HUDEP-2 (cell line): ENCODE measurements at regions not wholly inside any gene's neighbourhood (a gene's known extent, or its start where the extent isn't known, plus 50 kb on each side); places are given as distances from the start of the nearest gene placed in this dataset.
"Not testable (repeated sequence)": the region's sequence is repeated elsewhere in the genome, so short reads cannot be mapped to it uniquely, and the experiment has no call there.

Source experiments
- DNase-seq, 76 experiments: peaks; one replicate each; lab custom pipeline; 2025; ENCODE audit not compliant: unreplicated experiment in 76 of 76; lab: John Stamatoyannopoulos, UW

DNA sequence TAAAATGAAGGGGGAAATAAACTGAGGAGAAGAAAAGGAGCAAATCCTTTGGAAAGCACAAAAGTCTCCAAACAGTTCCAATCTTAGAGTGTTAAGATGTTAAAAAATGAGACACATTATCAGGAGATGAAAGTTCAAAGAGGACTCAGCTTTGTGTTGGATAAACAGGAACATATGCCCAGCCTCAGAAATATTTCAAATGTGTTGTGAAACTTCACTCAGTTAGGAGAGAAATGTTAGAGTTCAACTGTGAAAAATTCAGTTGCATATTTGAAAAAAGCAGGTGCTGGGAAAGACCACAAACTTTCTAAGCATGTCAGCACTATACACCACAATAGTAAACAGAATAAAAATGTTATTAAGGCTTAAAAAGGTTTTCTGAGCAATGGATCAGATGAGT, 136.8 kb upstream of the PRKD1 start:
- no peak for DNase-seq

DNA sequence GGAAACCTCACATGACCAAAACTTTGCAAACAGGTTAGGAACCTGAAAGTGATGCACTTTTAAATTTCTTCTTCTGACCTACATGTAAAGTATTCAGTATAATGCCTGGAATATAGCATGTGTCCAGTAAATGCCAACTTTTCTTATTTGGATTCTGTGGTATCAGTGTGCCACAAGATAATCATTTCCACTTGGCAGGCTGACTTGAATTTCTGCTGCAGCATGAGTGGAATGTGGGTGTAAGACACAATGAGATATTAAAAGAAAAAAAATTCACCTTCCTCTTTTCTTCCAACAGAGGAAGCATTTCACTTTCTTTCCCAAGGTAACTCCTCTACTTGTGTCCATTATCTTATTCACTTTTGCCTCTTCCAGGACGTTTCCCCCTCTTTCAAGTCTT, 141.9 kb upstream of the PRKD1 start:
- no peak for DNase-seq

DNA sequence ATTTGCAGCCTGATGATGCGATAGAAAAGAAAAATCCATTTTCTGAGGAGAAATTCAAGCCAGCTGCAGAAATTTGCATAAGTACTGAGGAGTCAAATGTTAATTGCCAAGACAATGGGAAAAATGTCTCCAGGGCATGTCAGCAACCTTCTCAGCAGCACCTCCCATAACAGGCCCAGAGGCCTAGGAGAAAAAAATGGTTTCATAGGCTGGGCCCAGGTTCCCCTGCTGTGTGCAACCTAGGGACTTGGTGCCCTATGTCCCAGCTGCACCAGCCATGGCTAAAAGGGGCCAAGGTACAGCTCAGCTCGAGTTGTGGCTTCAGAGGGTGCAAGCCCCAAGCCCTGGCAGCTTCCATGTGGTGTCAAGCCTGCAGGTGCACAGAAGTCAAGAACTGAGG, 144.8 kb upstream of the PRKD1 start:
- not testable (repeated sequence) for DNase-seq

DNA sequence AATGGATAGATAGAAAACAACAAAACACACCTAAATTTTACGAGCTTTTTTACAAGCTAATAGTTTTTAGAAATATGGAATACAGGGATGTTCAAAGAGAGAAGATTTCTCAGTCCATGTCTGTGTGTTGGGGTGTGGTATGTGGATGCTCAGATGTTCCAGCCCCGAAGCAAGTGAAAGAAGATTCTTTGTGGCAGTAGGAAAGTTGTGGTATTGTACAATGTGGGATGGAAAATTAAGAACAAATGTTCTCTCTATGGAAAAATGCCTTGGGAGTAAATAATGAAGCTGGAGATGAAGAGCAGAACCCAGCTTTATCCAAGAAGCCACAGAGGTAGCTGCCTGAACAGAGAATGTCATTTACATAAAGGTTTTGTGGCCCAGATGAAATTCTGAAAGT, 150.3 kb upstream of the PRKD1 start:
- DNase-seq = no peak

DNA sequence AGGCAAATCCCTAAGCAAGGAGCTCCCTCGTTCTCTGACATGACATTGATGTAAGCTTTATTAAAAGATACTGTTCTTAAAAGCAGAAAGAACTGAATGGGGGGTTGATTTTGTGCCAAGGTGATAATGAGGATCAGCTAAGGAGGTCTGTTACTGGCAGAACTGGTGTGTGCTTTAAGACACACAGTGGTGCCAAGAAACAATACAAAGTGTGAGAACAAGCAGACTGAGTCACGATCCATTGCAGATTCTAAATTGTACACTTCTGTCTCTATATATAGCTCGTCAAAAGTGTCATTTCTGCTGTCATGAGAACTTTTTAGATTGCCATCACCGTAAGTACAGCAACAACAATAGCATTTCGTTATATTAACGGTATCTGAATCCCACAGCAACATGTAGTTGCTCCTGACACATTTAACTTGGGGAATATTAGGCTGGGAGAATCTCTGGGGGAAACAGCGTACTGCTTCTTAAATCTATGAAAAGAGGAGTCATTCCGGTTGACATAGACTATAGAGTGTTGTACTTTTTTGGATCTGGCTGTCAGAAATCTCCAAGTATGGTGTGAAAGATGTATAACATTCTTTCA, 151.3 kb upstream of the PRKD1 start:
- DNase-seq = no peak

DNA sequence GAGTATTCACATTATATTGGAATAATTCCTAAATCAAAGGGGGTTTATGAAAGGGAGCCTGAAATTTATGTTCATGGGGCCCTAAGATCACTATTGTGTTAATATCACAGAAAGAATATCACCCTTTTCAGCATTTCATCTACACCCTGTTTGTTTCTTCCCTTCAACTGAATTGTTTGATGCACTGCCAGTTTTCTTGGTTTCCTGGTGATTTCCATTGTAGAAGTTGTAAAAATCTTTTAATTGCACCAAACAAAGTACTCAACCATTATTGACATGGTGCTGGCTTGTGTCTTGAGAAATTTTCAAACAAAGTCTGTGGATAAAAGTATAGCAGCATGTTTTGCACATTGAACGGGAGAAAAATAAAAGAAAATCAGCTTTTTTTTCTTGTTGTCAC, 154.8 kb upstream of the PRKD1 start:
- DNase-seq = no peak

DNA sequence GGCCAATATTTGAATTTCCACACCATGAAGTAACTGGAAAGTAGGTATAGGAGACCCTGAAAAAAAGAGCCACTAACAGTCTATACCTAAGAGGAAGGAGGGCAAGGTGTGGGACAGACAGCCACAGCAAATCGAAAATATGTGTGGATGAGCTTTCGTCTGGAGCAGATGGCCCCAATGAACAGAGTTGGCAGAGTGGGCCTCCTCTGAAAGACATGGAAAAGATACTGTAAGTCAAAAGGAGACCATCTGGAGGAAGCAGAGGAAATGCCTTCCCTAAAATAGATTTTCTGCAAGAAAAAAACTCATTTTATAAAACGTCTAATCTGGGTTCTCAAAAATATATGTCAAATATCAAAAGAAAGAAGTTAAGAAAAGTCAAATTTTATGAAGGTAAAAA, 157.2 kb upstream of the PRKD1 start:
- DNase-seq = no peak

DNA sequence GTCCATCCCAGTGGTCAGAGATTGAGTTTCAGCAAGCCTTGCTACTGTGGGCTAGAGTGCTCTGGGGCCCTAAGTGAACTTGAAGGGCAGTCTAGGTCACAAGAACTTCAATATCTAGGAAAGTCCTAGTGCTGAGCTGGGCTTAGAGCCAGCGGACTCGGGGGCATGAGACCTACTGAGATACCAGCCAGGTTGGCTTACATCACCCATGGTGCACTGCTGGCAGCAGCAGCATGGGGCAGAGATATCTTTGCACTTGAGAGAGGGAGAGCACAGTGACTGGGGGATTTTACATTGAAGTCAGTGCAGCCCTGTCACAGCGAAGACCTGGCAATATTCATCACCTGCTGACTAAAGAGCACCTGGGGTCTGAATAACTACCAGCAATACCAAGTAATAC, 158.3 kb upstream of the PRKD1 start:
- no peak for DNase-seq

DNA sequence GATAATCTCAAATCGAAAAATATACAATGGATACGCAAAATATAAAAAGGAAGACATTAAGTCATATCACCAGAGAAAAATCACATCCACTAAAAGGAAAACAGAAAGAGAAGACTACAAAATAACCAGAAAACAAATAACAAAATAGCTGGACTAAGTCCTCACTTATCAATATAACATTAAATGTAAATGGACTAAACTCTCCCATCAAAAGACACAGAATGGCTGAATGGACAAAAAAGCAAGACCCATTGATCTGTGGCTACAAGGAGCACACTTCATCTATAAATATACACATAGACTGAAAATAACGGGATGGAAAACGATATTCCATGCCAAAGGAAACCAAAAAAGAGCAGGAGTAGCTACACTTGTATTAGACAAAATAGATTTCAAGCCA, 161.0 kb upstream of the PRKD1 start:
- no peak for DNase-seq

DNA sequence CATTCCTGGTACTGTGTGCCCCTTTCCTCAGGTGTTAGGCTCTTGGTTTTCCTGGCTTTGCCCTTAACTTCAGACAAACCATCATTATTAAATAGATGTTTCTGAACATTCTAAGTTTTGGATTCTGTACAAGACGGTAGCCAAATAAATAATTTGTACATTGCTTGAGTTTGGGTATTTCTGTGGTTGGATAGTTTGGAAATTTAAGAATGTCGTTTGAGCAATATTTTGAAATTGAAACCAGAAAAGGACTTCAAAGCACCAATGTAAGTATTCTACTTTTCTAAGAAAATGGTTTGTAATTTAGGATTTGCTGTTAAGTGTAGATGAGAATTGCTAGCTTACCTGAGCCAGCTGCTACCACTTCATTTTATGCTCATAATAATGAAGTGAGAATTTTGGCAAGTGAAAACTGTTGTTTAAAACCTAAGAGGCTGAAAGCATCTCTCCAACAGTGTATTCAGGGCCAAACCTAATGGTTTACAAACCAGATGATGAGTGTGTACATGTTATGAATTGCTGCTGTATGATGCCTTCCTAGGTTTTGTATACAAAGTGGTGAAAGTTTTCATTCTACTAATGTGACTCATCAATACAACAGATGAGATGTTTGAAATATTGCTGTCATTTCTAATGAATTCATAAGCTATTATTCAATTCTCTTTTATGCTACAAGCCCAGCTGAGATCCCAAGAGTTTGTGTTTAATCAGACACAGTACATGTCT, 181.5 kb upstream of the PRKD1 start:
- DNase-seq = no peak

DNA sequence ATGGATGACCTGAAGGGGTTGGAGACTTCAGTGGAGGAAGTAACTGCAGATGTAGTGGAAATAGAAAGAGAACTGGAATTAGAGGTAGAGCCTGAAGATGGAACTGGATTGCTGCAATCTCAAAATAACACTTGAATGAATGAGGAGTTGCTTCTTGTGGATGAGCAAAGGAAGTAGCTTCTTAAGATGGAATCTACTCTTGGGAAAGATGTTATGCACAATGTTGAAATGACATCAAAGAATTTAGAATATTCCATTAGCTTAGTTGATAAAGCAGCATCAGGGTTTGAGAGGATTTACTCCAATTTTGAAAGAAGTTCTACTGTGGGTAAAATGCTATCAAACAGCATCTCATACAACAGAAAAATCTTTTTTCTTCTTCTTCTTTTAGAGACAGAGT, 186.4 kb upstream of the PRKD1 start:
- DNase-seq = no peak

DNA sequence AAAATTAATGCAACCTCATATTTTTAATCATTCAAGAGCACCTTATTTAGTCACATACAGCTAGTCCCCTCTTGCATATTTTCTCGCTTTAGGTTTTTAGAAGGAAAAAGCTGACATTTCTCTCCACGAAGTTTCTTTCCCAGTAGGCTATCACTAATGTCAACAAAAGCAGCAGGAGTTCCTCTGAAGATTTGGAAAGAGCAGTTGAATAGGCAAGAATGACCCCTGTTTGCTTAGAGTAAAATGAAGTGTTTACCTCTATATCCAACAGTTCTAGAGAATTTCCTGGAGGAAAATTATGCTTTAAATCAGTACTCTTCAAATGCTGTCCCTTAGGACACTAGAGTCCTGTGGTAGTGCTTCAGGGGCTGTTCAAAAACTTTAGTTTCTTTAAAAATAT, 188.1 kb upstream of the PRKD1 start:
- DNase-seq = no peak

DNA sequence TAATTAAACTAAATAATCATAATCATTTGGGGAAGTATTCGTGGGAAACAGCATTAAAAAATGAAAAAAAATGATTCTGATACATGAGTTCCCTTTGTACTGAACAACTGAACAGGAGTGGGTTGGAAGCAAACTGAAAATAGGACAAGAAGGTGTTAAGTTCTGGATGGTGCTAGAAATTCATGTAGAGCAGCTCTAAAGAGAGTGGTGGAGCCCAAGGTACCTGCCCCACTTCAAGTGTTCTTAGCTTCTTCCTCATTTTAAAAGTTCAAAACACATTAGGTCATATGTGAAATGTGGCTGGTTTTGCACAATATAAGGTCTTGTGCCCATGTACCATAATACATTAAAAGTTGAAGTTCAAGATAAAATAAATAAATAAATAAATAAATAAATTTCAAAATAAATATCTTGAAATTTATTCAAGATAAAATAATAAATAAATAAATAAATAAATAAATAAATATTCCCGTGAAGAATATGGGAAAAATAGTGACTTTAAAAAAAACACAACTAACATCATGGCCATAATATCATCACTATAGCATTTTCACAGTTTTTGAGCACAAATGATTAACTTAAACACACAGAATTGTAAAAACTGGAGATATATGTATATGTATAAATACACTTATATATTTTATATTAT, 191.5 kb upstream of the PRKD1 start:
- no peak for DNase-seq

DNA sequence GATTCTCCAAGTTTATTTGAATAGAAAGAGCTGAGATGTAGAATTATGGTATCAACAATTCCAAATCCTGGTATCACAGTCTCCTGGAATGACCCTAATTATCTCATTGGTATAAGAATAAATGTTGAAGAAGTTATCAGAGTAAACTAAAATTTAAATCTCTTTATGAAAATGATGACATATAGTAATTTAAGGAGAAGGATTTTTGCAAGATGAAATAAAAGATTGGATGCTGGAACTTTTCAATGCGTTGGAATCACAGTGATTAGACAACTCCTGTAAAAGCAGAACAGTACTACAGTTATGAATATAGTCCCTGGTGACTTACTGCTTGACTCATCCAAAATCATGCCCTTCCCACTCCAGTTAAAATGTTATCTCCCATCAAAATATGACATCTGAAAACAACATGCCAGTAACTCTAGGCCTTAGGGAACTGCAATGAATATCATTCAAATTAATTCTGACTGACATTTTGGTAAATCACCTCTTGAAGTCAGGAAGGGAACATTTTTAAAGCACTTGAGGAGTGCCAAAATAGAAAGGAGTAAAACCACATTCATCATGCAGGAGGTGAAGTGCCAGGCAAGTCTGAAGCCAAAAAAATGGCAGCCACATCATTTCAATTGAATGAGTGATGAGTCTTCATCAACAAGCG, 197.8 kb upstream of the PRKD1 start:
- DNase-seq = no peak

DNA sequence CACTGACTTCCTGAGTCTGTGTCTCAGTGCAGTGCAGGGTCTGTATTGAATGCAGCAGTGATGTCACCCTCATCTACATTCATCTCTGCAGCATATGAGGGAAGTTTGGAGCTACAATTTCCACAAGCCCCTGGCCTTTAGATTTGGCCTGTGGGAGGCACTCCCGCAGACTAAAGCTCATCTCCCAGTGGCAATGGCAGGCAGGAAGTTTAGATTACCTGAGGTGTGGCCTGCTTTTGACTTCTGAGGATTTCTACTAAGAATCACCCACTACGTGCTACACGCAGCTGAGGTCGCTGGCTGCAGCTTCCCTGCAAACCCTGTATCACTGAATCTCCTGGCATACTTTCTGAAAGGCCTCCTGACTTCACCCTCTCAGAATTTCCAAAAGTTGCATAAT, 202.2 kb upstream of the PRKD1 start:
- no peak for DNase-seq

DNA sequence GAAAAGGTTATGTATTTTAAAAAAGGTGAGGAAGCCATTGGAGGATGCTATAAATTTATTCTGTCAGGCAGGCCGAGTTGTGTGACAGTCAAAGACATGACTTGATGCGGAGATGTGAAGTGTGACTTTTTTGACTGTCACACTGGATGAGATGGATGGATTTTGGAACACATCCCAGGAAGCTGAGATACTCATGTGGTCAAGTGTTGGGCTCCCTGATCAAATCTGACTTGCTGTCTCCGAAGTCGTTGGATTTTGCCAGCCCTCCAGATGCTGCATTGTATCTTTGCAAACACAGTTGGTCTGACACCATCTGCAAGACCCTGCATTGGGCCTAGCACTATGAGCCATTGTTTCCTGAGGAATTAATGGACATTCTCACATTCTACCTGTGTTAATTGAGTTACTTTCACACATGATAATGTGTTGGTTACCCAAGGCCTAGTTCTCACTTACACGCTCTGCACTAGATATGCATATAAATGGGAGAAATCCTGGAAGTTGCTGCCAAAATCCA, 204.0 kb upstream of the PRKD1 start:
- DNase-seq = no peak

DNA sequence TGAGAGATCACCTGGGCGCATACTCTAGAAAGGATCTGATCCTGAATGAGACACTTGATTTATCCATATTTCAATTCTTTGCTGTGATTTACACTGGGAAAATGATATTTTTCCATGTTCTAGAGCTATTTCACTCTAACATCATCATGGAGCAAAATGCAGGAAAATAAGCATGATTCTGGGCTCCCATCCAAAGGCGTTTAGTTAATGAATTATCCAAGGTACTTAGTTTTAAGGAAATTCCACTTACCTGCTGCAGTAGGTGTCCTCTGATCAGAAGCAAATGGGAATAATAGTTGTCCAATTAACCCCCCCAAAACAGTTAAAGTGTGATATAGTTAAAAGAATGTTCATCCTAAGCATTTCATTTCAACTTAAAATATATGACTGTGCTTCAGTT, 204.5 kb upstream of the PRKD1 start:
- no peak for DNase-seq

DNA sequence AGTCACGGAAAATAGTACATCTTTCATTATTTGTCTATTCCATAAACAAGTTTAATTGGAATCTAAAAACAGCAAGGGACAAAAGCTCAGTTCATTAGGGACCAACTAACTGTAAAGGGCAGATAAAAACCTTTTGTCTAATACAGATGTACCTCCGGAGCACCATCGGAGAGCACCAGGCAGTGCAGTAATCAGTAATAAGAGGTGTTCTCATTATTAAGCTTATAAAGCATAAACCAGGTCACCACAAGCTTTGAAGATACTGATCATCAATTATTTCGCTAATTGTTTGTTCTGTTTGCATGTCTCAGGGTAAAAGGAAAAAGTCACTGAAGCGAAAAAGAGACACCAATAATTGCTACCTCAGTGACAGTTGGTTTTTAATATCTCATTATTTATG, 207.3 kb upstream of the PRKD1 start:
- no peak for DNase-seq

DNA sequence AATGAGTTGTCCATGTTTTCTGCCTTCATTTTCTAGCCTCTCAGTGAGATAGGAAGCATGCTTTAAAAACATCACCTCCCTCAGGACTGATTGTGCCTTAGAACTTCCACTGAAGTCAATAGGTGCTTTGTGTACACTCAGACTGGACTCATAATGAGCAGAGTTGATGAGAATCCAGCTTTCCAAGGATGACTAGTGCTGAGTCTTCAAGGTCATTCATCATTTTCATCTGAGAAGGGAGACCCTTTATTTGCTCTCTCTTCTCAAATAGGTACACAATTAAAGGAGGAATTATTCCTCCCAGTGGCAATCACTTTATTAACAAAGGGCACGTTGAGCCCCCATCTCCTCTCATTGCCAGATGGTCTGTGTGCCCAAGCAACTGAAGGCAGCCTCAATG, 210.9 kb upstream of the PRKD1 start:
- DNase-seq = no peak

DNA sequence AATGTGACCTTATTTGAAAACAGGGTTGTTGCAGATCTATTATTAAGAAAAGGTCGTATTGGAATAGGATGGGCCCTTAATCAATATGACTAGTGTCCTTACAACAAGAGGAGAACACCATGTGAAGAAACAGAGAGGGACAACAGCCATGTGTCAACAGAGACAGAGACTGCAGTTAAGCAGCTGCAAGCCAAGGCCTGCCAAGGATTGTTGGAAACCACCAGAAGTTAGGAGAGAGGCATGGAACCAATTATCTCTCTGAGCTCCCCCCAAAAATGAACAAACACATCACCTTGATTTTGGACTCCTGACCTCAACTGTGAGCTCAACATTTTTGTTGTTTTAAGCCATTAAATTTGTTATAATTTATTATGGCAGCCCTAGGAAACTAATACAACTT, 214.6 kb upstream of the PRKD1 start:
- no peak for DNase-seq

DNA sequence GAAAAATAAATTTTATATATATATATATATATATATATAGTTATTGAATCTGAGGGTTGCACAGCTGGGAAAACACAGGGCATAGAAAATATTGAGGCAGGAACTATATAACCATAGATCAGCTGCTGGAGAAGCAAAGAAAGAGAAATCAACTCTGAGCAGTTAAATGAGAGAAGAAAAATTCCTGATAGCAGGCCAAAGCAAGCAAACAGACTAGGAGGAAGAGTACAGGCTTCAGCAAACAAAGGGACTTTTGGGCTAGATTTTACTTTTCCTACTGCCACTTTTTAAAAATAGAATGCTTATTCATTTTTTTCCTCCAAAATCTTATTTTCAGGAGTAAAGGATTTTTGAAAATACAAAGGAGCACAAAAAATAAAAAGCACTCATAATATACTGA, 216.0 kb upstream of the PRKD1 start:
- no peak for DNase-seq

DNA sequence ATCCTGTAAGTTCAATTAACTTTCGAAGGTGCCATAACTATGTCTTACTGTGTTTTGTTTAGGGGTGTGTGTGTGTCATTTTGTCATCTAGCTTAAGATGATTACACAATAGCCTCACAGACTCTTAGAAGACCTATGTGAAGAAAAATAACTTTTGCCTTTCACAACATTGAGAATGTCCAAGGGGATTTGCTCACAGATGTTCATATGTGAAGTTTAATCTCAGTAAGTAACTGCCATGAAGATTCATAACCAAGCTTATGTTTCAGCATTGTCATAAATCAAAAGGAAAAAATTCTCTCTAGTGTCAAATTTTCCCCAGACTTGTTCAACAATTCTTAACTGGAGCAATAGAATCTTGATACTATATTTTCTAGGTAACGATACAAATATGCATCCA, 226.1 kb upstream of the PRKD1 start:
- no peak for DNase-seq
